ENCODE measurements at regions not wholly inside any gene's neighbourhood (a gene's known extent, or its start where the extent isn't known, plus 50 kb on each side); places are given as distances from the start of the nearest gene placed in this dataset.
"Not testable (repeated sequence)": the region's sequence is repeated elsewhere in the genome, so short reads cannot be mapped to it uniquely, and the experiment has no call there.

GRCh38 chr5:124796495-124796894 is 50.1 kb upstream of the ZNF608 start:
- DNase-seq = no peak

- DNase-seq = no peak
Measured at GRCh38 chr5:124797665-124798087, 51.2 kb upstream of the ZNF608 start.

GRCh38 chr5:124798890-124799289 is 52.5 kb upstream of the ZNF608 start:
- DNase-seq = no peak

- no peak for DNase-seq
Measured at GRCh38 chr5:124801551-124801950, 55.1 kb upstream of the ZNF608 start.

GRCh38 chr5:124803617-124804323 is 57.3 kb upstream of the ZNF608 start:
- no peak for DNase-seq

- DNase-seq = no peak
Measured at GRCh38 chr5:124806026-124806372, 59.6 kb upstream of the ZNF608 start.

GRCh38 chr5:124806373-124807077 is 60.1 kb upstream of the ZNF608 start:
- peak; percentile 82 to 91 for DNase-seq

GRCh38 chr5:124808842-124809268 is 62.4 kb upstream of the ZNF608 start:
- DNase-seq = no peak

GRCh38 chr5:124810396-124811006 is 64.1 kb upstream of the ZNF608 start:
- no peak for DNase-seq

- DNase-seq = no peak
Measured at GRCh38 chr5:124812771-124813358, 66.4 kb upstream of the ZNF608 start.

- DNase-seq = no peak
Measured at GRCh38 chr5:124816381-124816780, 69.9 kb upstream of the ZNF608 start.

GRCh38 chr5:124819201-124819600 is 72.8 kb upstream of the ZNF608 start:
- no peak for DNase-seq

- DNase-seq = no peak
Measured at GRCh38 chr5:124822647-124823046, 76.2 kb upstream of the ZNF608 start.

- no peak for DNase-seq
Measured at GRCh38 chr5:124823380-124823779, 76.9 kb upstream of the ZNF608 start.

GRCh38 chr5:124824637-124825158 is 78.3 kb upstream of the ZNF608 start:
- DNase-seq = no peak

- DNase-seq = no peak
Measured at GRCh38 chr5:124825250-124825982, 79.0 kb upstream of the ZNF608 start.

GRCh38 chr5:124825983-124826337 is 79.5 kb upstream of the ZNF608 start:
- no peak for DNase-seq

GRCh38 chr5:124828731-124829234 is 82.3 kb upstream of the ZNF608 start:
- DNase-seq = no peak

- no peak for DNase-seq
Measured at GRCh38 chr5:124831687-124832240, 85.3 kb upstream of the ZNF608 start.

- DNase-seq = no peak
Measured at GRCh38 chr5:124832510-124832909, 86.1 kb upstream of the ZNF608 start.

- DNase-seq = not testable (repeated sequence)
Measured at GRCh38 chr5:124836314-124836713, 89.9 kb upstream of the ZNF608 start.

GRCh38 chr5:124839371-124839998 is 93.0 kb upstream of the ZNF608 start:
- no peak for DNase-seq

Data from NCI-H187 (cell line).